H1 (cell line): ENCODE measurements at regions not wholly inside any gene's neighbourhood (a gene's known extent, or its start where the extent isn't known, plus 50 kb on each side); places are given as distances from the start of the nearest gene placed in this dataset.
A peak's percentile ranks its signal among the peaks of the same experiment; 100 is the strongest.

Experiments used
- CTCF ChIA-PET: fragments of 300-600 bp; sonication (Branson Sonifier 250); formaldehyde crosslinking; loops from one replicate; lab custom pipeline; 2021; ENCODE audit not compliant: partially characterized antibody; lab: Charles Lee
- POLR2A ChIA-PET: fragments of 300-600 bp; sonication (Branson Sonifier 250); formaldehyde crosslinking; loops from one replicate; lab custom pipeline; 2021; ENCODE audit warnings: inconsistent platforms; ENCODE audit not compliant: partially characterized antibody; lab: Charles Lee
- DNase-seq, 2 experiments: peaks; one replicate each; pipeline versions ENCODE4 v3.0.0 to v3.0.0-alpha.2; 2010 to 2022; ENCODE audit warnings: low spot score in 2 of 2, low read depth in 1 of 2, mixed read lengths in 1 of 2
- FAIRE-seq: peaks from 2 replicates; lab custom pipeline; 2011; peaks lifted over from hg19 to GRCh38; lab: Jason Lieb, UNC
- H2AFZ ChIP-seq: 2 replicates; pipeline ENCODE4 v1.8.1; 2012; ENCODE audit warnings: low read length, inconsistent platforms
- H2AK5ac ChIP-seq: 2 replicates; pipeline ENCODE4 v1.6.1; 2013; ENCODE audit warnings: low read depth, low read length
- H2BK120ac ChIP-seq: replicated peaks from 2 replicates; pipeline ENCODE3; 2013; ENCODE audit warnings: low read depth, low read length, inconsistent platforms
- H2BK12ac ChIP-seq: 2 replicates; pipeline ENCODE4 v1.6.1; 2013; ENCODE audit warnings: low read depth, low read length
- H2BK15ac ChIP-seq: 2 replicates; pipeline ENCODE4 v1.6.1; 2013; ENCODE audit warnings: low read length
- H2BK20ac ChIP-seq: 2 replicates; pipeline ENCODE4 v1.6.1; 2013; ENCODE audit warnings: low read length
- H2BK5ac ChIP-seq: 2 replicates; pipeline ENCODE4 v1.6.1; 2013; ENCODE audit warnings: low read depth, low read length
- H3K14ac ChIP-seq: 2 replicates; pipeline ENCODE4 v1.6.1; 2013; ENCODE audit warnings: inconsistent platforms; ENCODE audit not compliant: insufficient read length
- H3K18ac ChIP-seq: 2 replicates; pipeline ENCODE4 v1.6.1; 2013; ENCODE audit warnings: low read length; ENCODE audit errors: extremely low read depth
- H3K23ac ChIP-seq: 2 replicates; pipeline ENCODE4 v1.6.1; 2013; ENCODE audit warnings: inconsistent platforms; ENCODE audit not compliant: insufficient read length
- H3K23me2 ChIP-seq: 2 replicates; pipeline ENCODE4 v1.6.1; 2013; ENCODE audit warnings: low read depth, low read length
- H3K27ac ChIP-seq: 2 replicates; pipeline ENCODE4 v1.6.1; 2011; ENCODE audit warnings: low read depth, low read length, inconsistent platforms
- H3K27me3 ChIP-seq, 4 experiments: replicated peaks in 1 of 4; 1 replicate in 1 of 4; 2 replicates in 3 of 4; pipeline versions ENCODE4 v1.6.1 to v1.8.1; 2011 to 2013; ENCODE audit warnings: low read length in 3 of 4, mild to moderate bottlenecking in 3 of 4, inconsistent platforms in 2 of 4, mixed read lengths in 2 of 4, moderate library complexity in 1 of 4; ENCODE audit not compliant: control insufficient read depth in 3 of 4, insufficient read depth in 3 of 4; ENCODE audit errors: extremely low read depth in 1 of 4
- H3K36me3 ChIP-seq, 4 experiments: 2 replicates each; pipeline versions ENCODE4 v1.6.1 to v1.8.1; 2011 to 2013; ENCODE audit warnings: mild to moderate bottlenecking in 4 of 4, low read length in 3 of 4, moderate library complexity in 2 of 4, control low read depth in 1 of 4, inconsistent platforms in 1 of 4; ENCODE audit not compliant: insufficient read depth in 4 of 4, control insufficient read depth in 2 of 4
- H3K4ac ChIP-seq: replicated peaks from 2 replicates; pipeline ENCODE3; 2013; ENCODE audit warnings: low read length, low read depth, mixed read lengths, inconsistent platforms; ENCODE audit not compliant: insufficient read length
- H3K4me1 ChIP-seq, 4 experiments: replicated peaks in 1 of 4; 1 replicate in 1 of 4; 2 replicates in 3 of 4; pipeline versions ENCODE4 v1.6.1 to v1.8.1; 2011 to 2013; ENCODE audit warnings: low read length in 3 of 4, inconsistent platforms in 2 of 4, mixed read lengths in 1 of 4; ENCODE audit not compliant: insufficient read depth in 4 of 4, control insufficient read depth in 3 of 4
- H3K4me2 ChIP-seq, 2 experiments: 2 replicates each; pipeline versions ENCODE4 v1.6.1 to v1.8.1; 2011 to 2013; ENCODE audit warnings: low read depth in 2 of 2, low read length in 2 of 2, control low read depth in 1 of 2, inconsistent platforms in 1 of 2, mild to moderate bottlenecking in 1 of 2; ENCODE audit not compliant: insufficient read depth in 1 of 2
- H3K4me3 ChIP-seq, 4 experiments: fragments of 200-600, 300-600 bp in 1 of 4; sonication (generic), shearing (Covaris generic), sonication (Bioruptor Twin) in 1 of 4; 2 replicates each; pipeline versions ENCODE4 v1.5.1 to v1.8.1; 2011 to 2016; ENCODE audit warnings: low read length in 4 of 4, low read depth in 3 of 4, control low read depth in 2 of 4, inconsistent platforms in 2 of 4, mild to moderate bottlenecking in 2 of 4, mixed read lengths in 1 of 4, moderate library complexity in 1 of 4; ENCODE audit not compliant: insufficient read depth in 2 of 4; ENCODE audit errors: extremely low read depth in 1 of 4
- H3K56ac ChIP-seq: replicated peaks from 2 replicates; pipeline ENCODE3; 2013; ENCODE audit warnings: low read depth, mild to moderate bottlenecking, mixed read lengths, low read length, inconsistent platforms; ENCODE audit not compliant: insufficient read length
- H3K79me1 ChIP-seq: 2 replicates; pipeline ENCODE4 v1.6.1; 2013; ENCODE audit warnings: low read depth, low read length, control low read depth
- H3K79me2 ChIP-seq, 2 experiments: 2 replicates each; pipeline versions ENCODE4 v1.6.1 to v1.8.1; 2012 to 2013; ENCODE audit warnings: low read length in 2 of 2, mild to moderate bottlenecking in 2 of 2, inconsistent platforms in 1 of 2; ENCODE audit not compliant: insufficient read depth in 2 of 2, control insufficient read depth in 1 of 2
- H3K9ac ChIP-seq, 4 experiments: replicated peaks in 1 of 4; 1 replicate in 1 of 4; 2 replicates in 3 of 4; pipeline versions ENCODE4 v1.6.1 to v1.8.1; 2011 to 2013; ENCODE audit warnings: low read depth in 3 of 4, low read length in 3 of 4, control low read depth in 2 of 4, mild to moderate bottlenecking in 2 of 4, moderate library complexity in 2 of 4, inconsistent platforms in 1 of 4; ENCODE audit errors: extremely low read depth in 1 of 4
- H3K9me3 ChIP-seq, 2 experiments: 2 replicates each; pipeline versions ENCODE4 v1.6.1 to v1.8.1; 2012 to 2013; ENCODE audit warnings: mild to moderate bottlenecking in 2 of 2, moderate library complexity in 2 of 2, control low read depth in 1 of 2, inconsistent platforms in 1 of 2, low read depth in 1 of 2, low read length in 1 of 2, mixed read lengths in 1 of 2; ENCODE audit not compliant: insufficient read depth in 2 of 2
- H4K20me1 ChIP-seq, 2 experiments: replicated peaks in 1 of 2; 2 replicates each; pipeline versions ENCODE3 to v1.8.1; 2011 to 2013; ENCODE audit warnings: inconsistent platforms in 2 of 2, low read length in 2 of 2, mild to moderate bottlenecking in 1 of 2; ENCODE audit not compliant: insufficient read depth in 2 of 2, control insufficient read depth in 1 of 2
- H4K5ac ChIP-seq: 2 replicates; pipeline ENCODE4 v1.6.1; 2013; ENCODE audit warnings: low read length, low read depth, mixed read lengths, inconsistent platforms; ENCODE audit not compliant: insufficient read length
- H4K8ac ChIP-seq: 2 replicates; pipeline ENCODE4 v1.8.0; 2013; ENCODE audit warnings: mild to moderate bottlenecking, moderate library complexity, low read length, inconsistent platforms; ENCODE audit not compliant: insufficient read depth; ENCODE audit errors: extremely low read depth
- H4K91ac ChIP-seq: replicated peaks from 2 replicates; pipeline ENCODE3; 2013; ENCODE audit warnings: low read length, mixed read lengths, inconsistent platforms; ENCODE audit not compliant: insufficient read length
- POU5F1 ChIP-seq: IDR thresholded peaks from 2 replicates; pipeline ENCODE4 v1.6.1; 2011; ENCODE audit warnings: low read depth, mild to moderate bottlenecking, low read length, moderate library complexity
- TAF1 ChIP-seq: IDR thresholded peaks from 2 replicates; pipeline ENCODE4 v1.6.1; 2011; ENCODE audit warnings: mild to moderate bottlenecking, low read depth, low read length
- TCF12 ChIP-seq: IDR thresholded peaks from 2 replicates; pipeline ENCODE4 v1.6.1; 2011; ENCODE audit warnings: low read depth, mild to moderate bottlenecking, low read length
- WGBS, 2 experiments: shearing (Covaris generic) in 1 of 2; methylation state at CpG; one replicate each; pipeline versions ENCODE4 v1.1.6 to v1.1.7; 2013 to 2015; ENCODE audit warnings: low lambda C conversion rate in 2 of 2, mixed read lengths in 2 of 2, inconsistent platforms in 1 of 2, low coverage in 1 of 2, missing lambda C conversion rate in 1 of 2; ENCODE audit not compliant: insufficient replicate concordance in 2 of 2, insufficient coverage in 1 of 2, insufficient read length in 1 of 2; ENCODE audit errors: extremely low coverage in 1 of 2, missing lambda C conversion rate in 1 of 2; 5-methylcytosine and 5-hydroxymethylcytosine counted together

GRCh38 chr20:19958928-19959327 is 58.2 kb upstream of the NAA20 start:
- whole genome bisulfite sequencing, 2 experiments: 48% methylated on average over 4 of the region's 4 CpGs; no CpG with 5 or more reads in 1 of the 2 experiments
- Histone ChIP-seq H3K18ac (no peak overlapping the region), H3K4me3 (no peak overlapping the region), H2BK20ac (peak overlapping the region; percentile 86; the same call in 1 of the 2 replicates), H3K4me1 (peaks cover 3 to 10% (median 7%) of the 10 kb centered on the region in 4 experiments; a peak in 5 of 7 replicates), H3K23me2 (no peaks in the 10 kb centered on the region), H3K9me3 (no peaks in the 10 kb centered on the region), H3K79me2 (no peaks in the 10 kb centered on the region), H4K20me1 (no peaks in the 10 kb centered on the region), H3K4ac (no peak overlapping the region), H3K79me1 (no peaks in the 10 kb centered on the region), H3K14ac (no peak overlapping the region), H3K9ac (no peak overlapping the region), H2BK12ac (peak overlapping the region; percentile 90; the same call in 1 of the 2 replicates), H3K27me3 (no peaks in the 10 kb centered on the region), H2BK15ac (peak overlapping the region; percentile 53; the same call in 1 of the 2 replicates), H2BK5ac (peak overlapping the region; percentile 69; the same call in 1 of the 2 replicates), H3K4me2 (peak overlapping the region; percentile 37 to 52), H4K91ac (no peak overlapping the region), H3K56ac (no peak overlapping the region), H3K23ac (no peak overlapping the region), H2AFZ (no peak overlapping the region), H4K5ac (no peak overlapping the region), H3K36me3 (no peaks in the 10 kb centered on the region), H2BK120ac (no peak overlapping the region), H2AK5ac (no peak overlapping the region), H4K8ac (no peak overlapping the region; the same call in 1 of the 2 replicates), H3K27ac (no peak overlapping the region)
- DNase-seq (no peak), FAIRE-seq (peak; percentile 45)
- no peak for TF ChIP-seq TAF1
- TF ChIP-seq TCF12: 0 out of 2 replicates have a peak, but pooled peaks have one; percentile 6
- TF ChIP-seq POU5F1: peak; percentile 86
- ChIA-PET POLR2A (no interaction called here), CTCF (interaction anchor here (1.8 to 2.3 kb wide), 2 partner anchors 9 to 35 kb away, joined by 4 to 10 read pairs; no protein-coding TSS in a partner anchor)
